H9 (cell line): ENCODE measurements at regions not wholly inside any gene's neighbourhood (a gene's known extent, or its start where the extent isn't known, plus 50 kb on each side); places are given as distances from the start of the nearest gene placed in this dataset.

Source experiments
- DNase-seq: peaks from one replicate; pipeline ENCODE4 v3.0.0-alpha.2; 2017
- H2AFZ ChIP-seq: one replicate; pipeline ENCODE4 v1.6.1; 2013; ENCODE audit warnings: mild to moderate bottlenecking, low read length, control low read depth, moderate library complexity
- H2AK5ac ChIP-seq: 2 replicates; pipeline ENCODE4 v1.6.1; 2013; ENCODE audit warnings: low read length, control low read depth, mixed read lengths; ENCODE audit not compliant: insufficient read length
- H2BK120ac ChIP-seq: one replicate; pipeline ENCODE4 v1.6.1; 2013; ENCODE audit warnings: low read depth, mild to moderate bottlenecking, low read length, control low read depth, inconsistent platforms; ENCODE audit not compliant: poor library complexity, severe bottlenecking
- H2BK12ac ChIP-seq: 2 replicates; pipeline ENCODE4 v1.6.1; 2013; ENCODE audit warnings: low read length, control low read depth, mixed read lengths, low read depth; ENCODE audit not compliant: insufficient read length
- H2BK15ac ChIP-seq: 2 replicates; pipeline ENCODE4 v1.6.1; 2013; ENCODE audit warnings: low read depth, low read length, control low read depth
- H2BK20ac ChIP-seq: one replicate; pipeline ENCODE4 v1.6.1; 2013; ENCODE audit warnings: low read depth, mild to moderate bottlenecking, low read length, control low read depth, inconsistent platforms; ENCODE audit not compliant: poor library complexity, severe bottlenecking
- H2BK5ac ChIP-seq: 2 replicates; pipeline ENCODE4 v1.6.1; 2013; ENCODE audit warnings: low read length, control low read depth, mixed read lengths; ENCODE audit not compliant: insufficient read length
- H3K14ac ChIP-seq: 2 replicates; pipeline ENCODE4 v1.6.1; 2013; ENCODE audit warnings: low read length, control low read depth; ENCODE audit not compliant: insufficient read depth
- H3K18ac ChIP-seq: 2 replicates; pipeline ENCODE4 v1.6.1; 2013; ENCODE audit warnings: low read depth, mild to moderate bottlenecking, mixed read lengths, low read length, control low read depth; ENCODE audit not compliant: insufficient read length
- H3K23ac ChIP-seq: 2 replicates; pipeline ENCODE4 v1.6.1; 2013; ENCODE audit warnings: low read length, control low read depth, mixed read lengths, low read depth; ENCODE audit not compliant: insufficient read length
- H3K23me2 ChIP-seq: 2 replicates; pipeline ENCODE4 v1.6.1; 2013; ENCODE audit warnings: low read depth, mild to moderate bottlenecking, mixed read lengths, low read length, control low read depth; ENCODE audit not compliant: insufficient read length, poor library complexity, severe bottlenecking
- H3K27ac ChIP-seq: 2 replicates; pipeline ENCODE4 v1.5.1; 2013; ENCODE audit warnings: low read length, control low read depth, mixed read lengths, low read depth; ENCODE audit not compliant: insufficient read length
- H3K27me3 ChIP-seq: 2 replicates; pipeline ENCODE4 v1.6.1; 2013; ENCODE audit warnings: low read length, control low read depth, inconsistent platforms; ENCODE audit not compliant: insufficient read depth
- H3K4ac ChIP-seq: 2 replicates; pipeline ENCODE4 v1.6.1; 2013; ENCODE audit warnings: low read depth, mild to moderate bottlenecking, control low read depth, inconsistent platforms, low read length, moderate library complexity
- H3K4me1 ChIP-seq: 2 replicates; pipeline ENCODE4 v1.6.1; 2013; ENCODE audit warnings: low read length, control low read depth, inconsistent platforms; ENCODE audit not compliant: insufficient read depth
- H3K4me2 ChIP-seq: 2 replicates; pipeline ENCODE4 v1.6.1; 2013; ENCODE audit warnings: low read length, control low read depth, mixed read lengths; ENCODE audit not compliant: insufficient read length, insufficient read depth
- H3K56ac ChIP-seq: 2 replicates; pipeline ENCODE4 v1.6.1; 2013; ENCODE audit warnings: low read depth, mild to moderate bottlenecking, mixed read lengths, low read length, control low read depth; ENCODE audit not compliant: insufficient read length
- H3K79me1 ChIP-seq: 2 replicates; pipeline ENCODE4 v1.6.1; 2013; ENCODE audit warnings: low read depth, mild to moderate bottlenecking, moderate library complexity, low read length, control low read depth, inconsistent platforms; ENCODE audit not compliant: insufficient read depth, poor library complexity, severe bottlenecking
- H3K79me2 ChIP-seq: 2 replicates; pipeline ENCODE4 v1.6.1; 2013; ENCODE audit warnings: low read length, control low read depth, inconsistent platforms; ENCODE audit not compliant: insufficient read depth
- H3K9ac ChIP-seq: 2 replicates; pipeline ENCODE4 v1.6.1; 2013; ENCODE audit warnings: low read length, control low read depth, mixed read lengths; ENCODE audit not compliant: insufficient read length; ENCODE audit errors: extremely low read depth
- H3K9me3 ChIP-seq: one replicate; pipeline ENCODE4 v1.6.1; 2013; ENCODE audit warnings: low read depth, low read length, inconsistent platforms; ENCODE audit not compliant: control insufficient read depth
- H3T11ph ChIP-seq: one replicate; pipeline ENCODE4 v1.6.1; 2013; ENCODE audit warnings: mild to moderate bottlenecking, low read length, control low read depth, inconsistent platforms
- H4K20me1 ChIP-seq: one replicate; pipeline ENCODE4 v1.6.1; 2013; ENCODE audit not compliant: control insufficient read depth, insufficient read length, insufficient read depth
- H4K5ac ChIP-seq: 2 replicates; pipeline ENCODE4 v1.6.1; 2013; ENCODE audit warnings: low read depth, mild to moderate bottlenecking, mixed read lengths, low read length, control low read depth; ENCODE audit not compliant: insufficient read length
- H4K8ac ChIP-seq: replicated peaks from 2 replicates; pipeline ENCODE4 v1.6.1; 2013; ENCODE audit warnings: low read length, control low read depth, mixed read lengths, low read depth; ENCODE audit not compliant: insufficient read length
- H4K91ac ChIP-seq: 2 replicates; pipeline ENCODE4 v1.6.1; 2013; ENCODE audit warnings: low read depth, mild to moderate bottlenecking, moderate library complexity, mixed read lengths, low read length, control low read depth; ENCODE audit not compliant: insufficient read length
- H3K27ac Mint-ChIP-seq, 3 experiments: 2 replicates in 2 of 3; 3 replicates in 1 of 3; pipeline ENCODE4 v1.8.0; 2020 to 2021; ENCODE audit warnings: mixed read lengths in 3 of 3, mild to moderate bottlenecking in 1 of 3, moderate library complexity in 1 of 3
- H3K27me3 Mint-ChIP-seq: 2 replicates; pipeline ENCODE4 v1.8.0; 2021; ENCODE audit warnings: low read depth, mild to moderate bottlenecking, moderate library complexity, mixed read lengths
- H3K36me3 Mint-ChIP-seq, 3 experiments: 2 replicates in 2 of 3; 3 replicates in 1 of 3; pipeline ENCODE4 v1.8.0; 2020 to 2021; ENCODE audit warnings: low read depth in 3 of 3, mixed read lengths in 3 of 3; ENCODE audit not compliant: insufficient read depth in 1 of 3
- H3K4me1 Mint-ChIP-seq, 2 experiments: 2 replicates each; pipeline ENCODE4 v1.8.0; 2020; ENCODE audit warnings: mixed read lengths in 2 of 2
- H3K4me3 Mint-ChIP-seq, 2 experiments: 2 replicates in 1 of 2; 3 replicates in 1 of 2; pipeline ENCODE4 v1.8.0; 2020 to 2021; ENCODE audit warnings: mild to moderate bottlenecking in 2 of 2, mixed read lengths in 2 of 2, moderate library complexity in 1 of 2
- H3K9me3 Mint-ChIP-seq, 2 experiments: 2 replicates in 1 of 2; 3 replicates in 1 of 2; pipeline ENCODE4 v1.8.0; 2020; ENCODE audit warnings: mild to moderate bottlenecking in 2 of 2, mixed read lengths in 2 of 2, moderate library complexity in 1 of 2
- WGBS: extraction: QIAGEN DNeasy Blood & Tissue Kit; methylation state at CpG from one replicate; pipeline ENCODE4 v1.1.7; 2013; ENCODE audit warnings: missing lambda C conversion rate, low lambda C conversion rate, mixed read lengths; ENCODE audit not compliant: insufficient read length; ENCODE audit errors: extremely low coverage; 5-methylcytosine and 5-hydroxymethylcytosine counted together
- TF ChIP-seq, protein P1 (sequence below): fragments of 200-600 bp; sonication (generic); conservative IDR thresholded peaks from 3 replicates; pipeline ENCODE4 v1.8.0; 2021; ENCODE audit warnings: antibody characterized with exemption, mild to moderate bottlenecking

DNA sequence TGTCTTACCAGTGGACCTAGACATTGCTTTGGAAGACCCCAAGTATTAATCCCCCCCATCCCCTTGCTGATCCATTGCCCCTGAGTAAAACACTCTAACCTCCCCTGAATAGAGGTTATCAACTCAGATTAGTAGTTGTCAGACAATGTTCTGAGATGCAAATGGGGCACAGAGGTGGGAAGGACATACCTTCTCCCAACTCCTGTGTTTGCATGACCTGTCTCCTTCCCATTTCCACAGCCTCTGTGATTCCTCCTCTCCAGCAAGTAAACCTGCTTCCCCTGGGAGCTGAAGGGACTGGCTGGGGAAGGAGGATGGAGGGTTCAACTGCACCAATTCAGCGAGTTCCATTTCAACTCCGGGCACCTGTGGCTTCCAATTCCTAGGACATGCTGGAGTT is 199.8 kb upstream of the SASH1 start:
- Histone ChIP-seq H3K56ac (no peak overlapping the region), H2BK20ac (no peak overlapping the region), H2BK5ac (no peak overlapping the region), H3K79me2 (no peaks in the 10 kb centered on the region), H3K23me2 (no peaks in the 10 kb centered on the region), H4K91ac (no peak overlapping the region), H3K4me2 (no peak overlapping the region), H4K5ac (no peak overlapping the region), H3K4ac (no peak overlapping the region), H2BK15ac (no peak overlapping the region), H3K27me3 (no peaks in the 10 kb centered on the region), H4K20me1 (no peaks in the 10 kb centered on the region), H3K14ac (no peak overlapping the region), H2AK5ac (no peak overlapping the region), H3K9ac (no peak overlapping the region), H3K18ac (no peak overlapping the region), H2BK12ac (no peak overlapping the region), H3K9me3 (no peaks in the 10 kb centered on the region), H3K23ac (no peak overlapping the region), H3T11ph (no peak overlapping the region), H4K8ac (no peak overlapping the region), H3K4me1 (no peaks in the 10 kb centered on the region), H2AFZ (no peak overlapping the region), H3K79me1 (no peaks in the 10 kb centered on the region), H3K27ac (no peak overlapping the region), H2BK120ac (no peak overlapping the region)
- WGBS, result no CpG with 5 or more reads among the region's 2 CpGs
- peaks cover 0 to 2% of the 10 kb centered on the region in 2 experiments; a peak in 1 of 5 replicates for H3K9me3 Mint-ChIP-seq
- H3K36me3 Mint-ChIP-seq, result no peaks in the 10 kb centered on the region; a peak in 1 of 7 replicates
- no peak for DNase-seq
- H3K4me3 Mint-ChIP-seq, result no peak overlapping the region
- H3K4me1 Mint-ChIP-seq, result 0 out of 4 replicates have a peak, but pooled peaks cover 0 to 2% of the 10 kb centered on the region in 2 experiments
- H3K27ac Mint-ChIP-seq, result no peak overlapping the region
- no peaks in the 10 kb centered on the region for H3K27me3 Mint-ChIP-seq
- TF ChIP-seq, protein P1, sequence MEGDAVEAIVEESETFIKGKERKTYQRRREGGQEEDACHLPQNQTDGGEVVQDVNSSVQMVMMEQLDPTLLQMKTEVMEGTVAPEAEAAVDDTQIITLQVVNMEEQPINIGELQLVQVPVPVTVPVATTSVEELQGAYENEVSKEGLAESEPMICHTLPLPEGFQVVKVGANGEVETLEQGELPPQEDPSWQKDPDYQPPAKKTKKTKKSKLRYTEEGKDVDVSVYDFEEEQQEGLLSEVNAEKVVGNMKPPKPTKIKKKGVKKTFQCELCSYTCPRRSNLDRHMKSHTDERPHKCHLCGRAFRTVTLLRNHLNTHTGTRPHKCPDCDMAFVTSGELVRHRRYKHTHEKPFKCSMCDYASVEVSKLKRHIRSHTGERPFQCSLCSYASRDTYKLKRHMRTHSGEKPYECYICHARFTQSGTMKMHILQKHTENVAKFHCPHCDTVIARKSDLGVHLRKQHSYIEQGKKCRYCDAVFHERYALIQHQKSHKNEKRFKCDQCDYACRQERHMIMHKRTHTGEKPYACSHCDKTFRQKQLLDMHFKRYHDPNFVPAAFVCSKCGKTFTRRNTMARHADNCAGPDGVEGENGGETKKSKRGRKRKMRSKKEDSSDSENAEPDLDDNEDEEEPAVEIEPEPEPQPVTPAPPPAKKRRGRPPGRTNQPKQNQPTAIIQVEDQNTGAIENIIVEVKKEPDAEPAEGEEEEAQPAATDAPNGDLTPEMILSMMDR, result no peak
